ENCODE measurements at regions not wholly inside any gene's neighbourhood (a gene's known extent, or its start where the extent isn't known, plus 50 kb on each side); places are given as distances from the start of the nearest gene placed in this dataset.

DNA sequence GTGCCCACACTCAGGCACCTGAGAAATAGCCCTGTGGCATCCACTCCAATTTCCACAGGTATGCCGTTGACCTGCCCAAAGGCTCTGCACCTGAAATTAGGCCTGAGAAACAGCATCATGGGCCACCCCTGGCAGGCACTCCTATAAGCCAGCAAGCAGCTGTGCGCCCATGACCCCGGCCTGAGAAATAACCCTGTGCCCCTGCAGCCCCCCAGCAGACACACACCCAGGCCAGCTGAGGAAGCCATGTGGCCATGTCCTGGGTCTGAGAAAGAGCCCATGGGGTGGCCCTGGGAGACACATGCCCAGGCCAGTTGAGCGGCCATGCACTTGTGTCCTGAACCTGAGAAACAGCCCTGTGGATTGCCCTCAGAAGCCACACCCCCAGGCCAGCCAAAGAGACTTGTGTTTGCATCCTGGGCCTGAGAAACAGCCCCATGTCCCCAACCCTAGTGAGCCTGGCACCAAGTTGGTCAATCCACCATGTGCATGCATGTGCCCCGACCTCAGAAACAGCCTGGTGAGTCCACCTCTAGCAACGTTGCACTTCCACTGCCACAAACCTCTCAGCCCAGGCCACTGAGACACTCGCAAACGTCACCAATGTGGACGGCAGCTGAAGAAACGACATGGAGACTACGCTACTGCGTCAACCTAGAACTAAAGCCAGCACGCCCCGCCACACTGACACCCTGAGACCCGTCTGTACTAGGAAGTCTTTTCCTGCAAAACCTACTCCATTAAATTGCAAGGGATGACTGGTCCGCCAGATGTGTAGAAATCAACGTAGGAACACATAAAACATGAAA lies 411.9 kb downstream of the TMEM121 start:
- TF ChIP-seq EZH2 (IDR thresholded peaks at IDR 0.05; ENCODE audit: insufficient read depth, poor library complexity, severe bottlenecking), result no peak
- TF ChIP-seq EZH2phosphoT487 (IDR thresholded peaks at IDR 0.05; ENCODE audit: insufficient read depth, low read depth), result no peak
